ENCODE measurements at regions not wholly inside any gene's neighbourhood (a gene's known extent, or its start where the extent isn't known, plus 50 kb on each side); places are given as distances from the start of the nearest gene placed in this dataset.
"Not testable (repeated sequence)": the region's sequence is repeated elsewhere in the genome, so short reads cannot be mapped to it uniquely, and the experiment has no call there.

DNA sequence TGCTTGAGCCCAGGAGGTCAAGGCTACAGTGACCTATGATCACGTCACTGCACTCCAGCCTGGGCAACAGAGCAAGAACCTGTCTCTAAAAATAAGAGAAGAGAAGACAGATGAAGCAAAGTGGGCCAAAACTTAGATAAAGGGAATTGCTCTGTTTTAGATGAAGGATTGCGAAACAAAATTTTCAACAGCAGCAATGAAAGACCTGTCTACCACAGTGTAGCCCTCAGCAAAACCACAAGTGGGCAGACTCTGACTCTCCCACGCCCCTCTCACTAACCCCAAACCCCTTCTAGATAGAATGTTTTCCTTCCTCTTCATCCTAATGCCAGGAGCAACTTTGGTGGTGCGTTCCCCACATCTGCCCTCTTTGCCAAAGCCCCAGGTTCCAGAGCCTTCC lies 105.6 kb upstream of the ALDH3B2 start:
- no peak for DNase-seq (ENCODE audit: low spot score in 2 of 2)
- H3K27me3 ChIP-seq = no peaks in the 10 kb centered on the region
- intact Hi-C loops (cut with DNase I) = no loop called here
- no peaks in the 10 kb centered on the region for H3K9me3 ChIP-seq
- H3K27ac ChIP-seq = no peak overlapping the region
- no peaks in the 10 kb centered on the region for H3K36me3 ChIP-seq
- no peaks in the 10 kb centered on the region for H3K4me1 ChIP-seq
- H3K4me3 ChIP-seq = no peak overlapping the region
- TF ChIP-seq, protein P1, sequence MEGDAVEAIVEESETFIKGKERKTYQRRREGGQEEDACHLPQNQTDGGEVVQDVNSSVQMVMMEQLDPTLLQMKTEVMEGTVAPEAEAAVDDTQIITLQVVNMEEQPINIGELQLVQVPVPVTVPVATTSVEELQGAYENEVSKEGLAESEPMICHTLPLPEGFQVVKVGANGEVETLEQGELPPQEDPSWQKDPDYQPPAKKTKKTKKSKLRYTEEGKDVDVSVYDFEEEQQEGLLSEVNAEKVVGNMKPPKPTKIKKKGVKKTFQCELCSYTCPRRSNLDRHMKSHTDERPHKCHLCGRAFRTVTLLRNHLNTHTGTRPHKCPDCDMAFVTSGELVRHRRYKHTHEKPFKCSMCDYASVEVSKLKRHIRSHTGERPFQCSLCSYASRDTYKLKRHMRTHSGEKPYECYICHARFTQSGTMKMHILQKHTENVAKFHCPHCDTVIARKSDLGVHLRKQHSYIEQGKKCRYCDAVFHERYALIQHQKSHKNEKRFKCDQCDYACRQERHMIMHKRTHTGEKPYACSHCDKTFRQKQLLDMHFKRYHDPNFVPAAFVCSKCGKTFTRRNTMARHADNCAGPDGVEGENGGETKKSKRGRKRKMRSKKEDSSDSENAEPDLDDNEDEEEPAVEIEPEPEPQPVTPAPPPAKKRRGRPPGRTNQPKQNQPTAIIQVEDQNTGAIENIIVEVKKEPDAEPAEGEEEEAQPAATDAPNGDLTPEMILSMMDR (IDR thresholded peaks at IDR 0.05) = no peak

DNA sequence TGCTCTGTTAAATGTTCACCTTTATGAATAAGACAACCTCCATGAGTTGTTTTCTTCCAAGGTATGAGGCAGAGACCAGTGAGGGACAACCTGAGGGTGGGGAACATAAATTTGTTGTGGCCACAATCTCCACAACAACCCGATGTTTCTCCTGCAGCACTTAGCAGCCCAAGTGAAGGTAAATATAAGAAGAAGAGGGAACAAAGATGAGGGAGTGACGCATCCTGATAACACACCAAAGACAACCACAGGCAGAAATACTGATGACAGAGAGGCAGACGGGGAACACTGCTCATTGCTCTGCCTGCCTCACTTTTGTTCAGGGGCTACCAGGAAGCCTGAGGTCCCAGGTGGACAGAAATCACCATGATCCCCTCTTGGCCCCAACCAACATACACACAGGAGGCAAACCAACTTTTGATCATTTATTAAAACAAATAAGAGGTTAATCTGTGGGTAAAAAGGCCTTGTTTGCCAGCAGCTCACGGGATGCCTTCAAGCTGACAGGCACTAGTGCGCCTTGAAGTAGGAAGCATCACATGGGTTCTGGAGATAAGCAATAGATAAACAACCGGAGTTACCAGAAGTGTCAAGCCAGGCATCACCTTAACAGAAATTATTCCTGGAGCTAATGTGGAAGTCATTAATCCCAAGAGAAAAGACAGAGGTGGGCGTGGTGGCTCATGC lies 104.9 kb upstream of the ALDH3B2 start:
- H3K9me3 ChIP-seq; H3K36me3 ChIP-seq; H3K27ac ChIP-seq; H3K27me3 ChIP-seq; intact Hi-C loops (cut with DNase I); H3K4me3 ChIP-seq; DNase-seq (ENCODE audit: low spot score in 2 of 2); H3K4me1 ChIP-seq: not testable (repeated sequence)

DNA sequence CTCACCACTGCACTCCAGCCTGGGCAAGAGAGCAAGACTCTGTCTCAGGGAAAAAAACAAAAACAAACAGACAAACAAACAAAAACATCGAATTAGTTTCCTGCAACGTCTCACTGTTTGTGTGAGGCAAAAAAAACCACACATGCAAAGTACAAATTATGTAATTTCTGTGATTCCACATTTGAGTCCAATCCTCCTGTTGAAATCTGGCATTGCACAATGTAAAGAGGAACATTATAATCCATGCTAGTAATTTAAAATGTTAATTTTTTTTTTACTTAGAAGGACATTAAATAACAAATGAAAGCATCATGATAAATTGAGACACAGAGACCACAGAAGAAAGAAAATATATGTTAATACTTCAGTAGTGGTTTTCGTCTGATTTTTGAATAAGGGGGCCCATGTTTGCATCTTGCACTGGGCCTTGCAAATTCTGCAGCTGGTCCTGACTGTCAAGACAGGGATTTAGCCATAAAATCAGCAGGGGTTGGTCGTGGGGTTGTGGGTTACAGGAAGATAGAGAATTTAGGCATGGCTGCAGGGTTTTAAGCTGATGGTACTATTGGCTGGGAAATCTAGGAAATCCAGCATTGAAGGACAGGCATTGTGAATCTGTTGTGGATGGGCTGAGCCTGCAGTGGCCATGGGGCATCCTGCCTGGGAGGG lies 102.6 kb upstream of the ALDH3B2 start:
- no peaks in the 10 kb centered on the region for H3K36me3 ChIP-seq
- intact Hi-C loops (cut with DNase I) = no loop called here
- no peak overlapping the region for H3K27ac ChIP-seq
- no peak for DNase-seq (ENCODE audit: low spot score in 2 of 2)
- no peaks in the 10 kb centered on the region for H3K27me3 ChIP-seq
- no peak overlapping the region for H3K4me3 ChIP-seq
- H3K9me3 ChIP-seq = no peaks in the 10 kb centered on the region
- TF ChIP-seq, protein P1 (IDR thresholded peaks at IDR 0.05) = no peak
- no peaks in the 10 kb centered on the region for H3K4me1 ChIP-seq

DNA sequence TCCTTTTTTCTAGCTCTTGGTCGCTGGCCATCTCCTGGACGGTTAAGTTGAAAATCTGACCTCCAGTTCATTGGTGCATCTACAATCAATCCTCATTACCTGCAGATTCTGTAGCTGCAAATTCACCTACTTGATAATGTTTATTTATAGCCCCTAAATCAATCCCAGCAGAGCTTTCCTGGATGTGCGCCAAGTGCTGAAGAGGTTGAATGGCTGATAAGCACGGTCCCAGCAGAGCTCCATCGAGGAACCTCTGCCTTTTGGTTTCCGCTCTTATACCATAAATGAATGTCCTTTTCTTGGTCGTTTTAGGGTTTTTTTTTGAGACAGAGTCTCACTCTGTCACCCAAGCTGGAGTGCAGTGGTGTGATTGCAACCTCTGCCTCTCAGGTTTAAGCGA lies 99.8 kb upstream of the ALDH3B2 start:
- H3K9me3 ChIP-seq; DNase-seq (ENCODE audit: low spot score in 2 of 2); H3K4me1 ChIP-seq; H3K27me3 ChIP-seq; H3K36me3 ChIP-seq; intact Hi-C loops (cut with DNase I); H3K27ac ChIP-seq; H3K4me3 ChIP-seq: not testable (repeated sequence)

DNA sequence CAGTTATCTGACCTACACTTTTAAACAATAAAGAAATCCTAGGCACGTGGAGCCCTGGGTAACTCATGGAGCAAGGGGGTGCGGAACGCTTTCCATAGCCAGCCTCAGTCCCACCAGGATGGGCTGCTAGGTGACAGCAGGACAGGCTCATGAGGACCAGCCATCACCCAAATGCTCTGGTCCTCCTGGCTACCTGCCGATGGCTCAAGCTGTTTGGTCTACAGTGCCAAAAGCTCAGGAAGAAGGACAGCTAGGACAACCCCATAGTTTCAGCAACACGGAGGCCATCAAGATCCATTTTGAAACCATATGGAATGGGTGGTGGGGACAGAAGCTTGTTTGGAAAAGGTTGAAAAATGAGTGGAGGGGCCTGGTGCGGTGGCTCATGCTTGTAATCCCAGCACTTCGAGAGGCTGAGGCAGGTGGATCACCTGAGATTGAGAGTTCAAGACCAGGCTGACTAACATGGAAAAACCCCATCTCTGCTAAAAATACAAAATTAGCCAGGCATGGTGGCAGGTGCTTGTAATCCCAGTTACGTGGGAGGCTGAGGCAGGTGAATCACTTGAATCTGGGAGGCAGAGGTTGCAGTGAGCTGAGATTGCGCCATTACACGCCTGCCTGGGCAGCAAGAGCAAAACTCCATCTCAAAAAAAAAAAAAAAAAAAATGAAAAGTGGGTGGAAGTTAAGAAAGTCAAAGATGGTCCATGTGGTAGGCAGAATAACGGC lies 93.7 kb upstream of the ALDH3B2 start:
- H3K27ac ChIP-seq; H3K27me3 ChIP-seq; H3K36me3 ChIP-seq; H3K9me3 ChIP-seq; intact Hi-C loops (cut with DNase I); DNase-seq (ENCODE audit: low spot score in 2 of 2); H3K4me1 ChIP-seq; H3K4me3 ChIP-seq: not testable (repeated sequence)

DNA sequence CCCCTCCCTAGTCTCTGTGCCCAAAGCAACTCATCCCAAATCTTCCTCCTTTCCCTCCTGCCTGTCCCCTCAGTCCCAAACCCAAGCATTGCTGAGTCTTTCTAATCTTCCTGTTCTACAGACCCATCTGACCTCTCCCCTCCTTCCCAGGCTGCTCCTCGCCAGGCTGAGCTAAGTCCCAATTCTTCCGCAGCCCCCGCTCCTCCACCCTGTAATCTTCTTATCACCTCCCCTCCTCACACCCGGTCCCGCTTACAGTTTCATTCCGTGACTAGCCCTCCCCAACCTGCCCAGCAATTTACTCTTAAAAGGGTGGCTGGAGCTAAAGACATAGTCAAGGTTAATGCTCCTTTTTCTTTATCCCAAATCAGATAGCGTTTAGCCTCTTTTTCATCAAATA lies 86.8 kb upstream of the ALDH3B2 start:
- H3K4me3 ChIP-seq; H3K27ac ChIP-seq; intact Hi-C loops (cut with DNase I); H3K9me3 ChIP-seq; H3K4me1 ChIP-seq; DNase-seq (ENCODE audit: low spot score in 2 of 2); H3K27me3 ChIP-seq; H3K36me3 ChIP-seq: not testable (repeated sequence)

DNA sequence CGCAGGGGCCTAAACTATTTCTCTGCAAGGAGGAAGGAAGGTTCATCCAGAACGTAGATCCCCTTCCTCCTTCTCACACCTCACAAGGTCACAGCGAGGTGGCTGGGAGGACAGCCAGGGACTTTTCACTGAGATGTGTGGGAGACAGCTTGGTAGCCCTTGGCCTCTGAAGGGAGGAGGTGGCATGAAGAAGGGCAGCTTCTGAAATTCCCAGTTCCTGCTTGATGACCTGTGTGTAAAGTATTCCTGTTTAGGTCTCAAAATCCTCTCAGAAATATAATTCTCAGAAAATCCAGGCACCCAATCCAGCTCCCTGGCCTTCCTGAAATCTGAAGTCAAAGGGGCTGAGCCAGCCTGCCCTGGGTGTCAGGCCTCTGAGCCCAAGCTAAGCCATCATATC lies 84.9 kb upstream of the ALDH3B2 start:
- DNase-seq (ENCODE audit: low spot score in 2 of 2); H3K4me1 ChIP-seq; H3K27ac ChIP-seq; H3K36me3 ChIP-seq; H3K27me3 ChIP-seq; H3K4me3 ChIP-seq; H3K9me3 ChIP-seq; intact Hi-C loops (cut with DNase I): not testable (repeated sequence)

DNA sequence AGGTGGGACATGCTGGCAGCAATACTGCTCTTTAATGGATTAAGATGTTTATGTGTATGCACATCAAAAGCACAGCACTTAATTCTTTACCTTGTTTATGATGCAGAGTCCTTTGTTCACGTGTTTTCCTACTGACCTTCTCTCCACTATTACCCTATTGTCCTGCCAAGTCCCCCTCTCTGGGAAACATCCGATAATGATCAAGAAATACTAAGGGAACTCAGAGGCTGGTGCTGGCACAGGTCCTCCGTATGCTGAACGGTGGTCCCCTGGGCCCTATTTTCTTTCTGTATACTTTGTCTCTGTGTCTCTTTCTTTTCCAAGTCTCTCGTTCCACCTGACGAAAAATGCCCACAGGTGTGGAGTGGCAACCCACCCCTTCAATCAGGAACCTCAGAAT lies 84.0 kb upstream of the ALDH3B2 start:
- H3K4me1 ChIP-seq; intact Hi-C loops (cut with DNase I); DNase-seq (ENCODE audit: low spot score in 2 of 2); H3K4me3 ChIP-seq; H3K9me3 ChIP-seq; H3K27ac ChIP-seq; H3K27me3 ChIP-seq; H3K36me3 ChIP-seq: not testable (repeated sequence)

DNA sequence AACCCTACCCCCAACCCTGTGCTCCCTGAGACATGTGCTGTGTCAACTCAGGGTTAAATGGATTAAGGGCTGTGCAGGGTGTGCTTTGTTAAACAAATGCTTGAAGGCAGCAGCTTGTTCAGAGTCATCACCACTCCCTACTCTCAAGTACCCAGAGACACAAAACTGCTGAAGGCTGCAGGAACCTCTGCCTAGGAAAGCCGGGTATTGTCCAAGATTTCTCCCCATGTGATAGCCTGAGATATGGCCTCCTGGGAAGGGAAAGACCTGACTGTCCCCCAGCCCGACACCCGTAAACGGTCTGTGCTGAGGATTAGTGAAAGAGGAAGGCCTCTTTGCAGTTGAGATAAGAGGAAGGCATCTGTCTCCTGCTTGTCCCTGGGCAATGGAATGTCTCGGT lies 83.6 kb upstream of the ALDH3B2 start:
- H3K27ac ChIP-seq; H3K9me3 ChIP-seq; DNase-seq (ENCODE audit: low spot score in 2 of 2); H3K27me3 ChIP-seq; H3K4me1 ChIP-seq; H3K36me3 ChIP-seq; H3K4me3 ChIP-seq; intact Hi-C loops (cut with DNase I): not testable (repeated sequence)

DNA sequence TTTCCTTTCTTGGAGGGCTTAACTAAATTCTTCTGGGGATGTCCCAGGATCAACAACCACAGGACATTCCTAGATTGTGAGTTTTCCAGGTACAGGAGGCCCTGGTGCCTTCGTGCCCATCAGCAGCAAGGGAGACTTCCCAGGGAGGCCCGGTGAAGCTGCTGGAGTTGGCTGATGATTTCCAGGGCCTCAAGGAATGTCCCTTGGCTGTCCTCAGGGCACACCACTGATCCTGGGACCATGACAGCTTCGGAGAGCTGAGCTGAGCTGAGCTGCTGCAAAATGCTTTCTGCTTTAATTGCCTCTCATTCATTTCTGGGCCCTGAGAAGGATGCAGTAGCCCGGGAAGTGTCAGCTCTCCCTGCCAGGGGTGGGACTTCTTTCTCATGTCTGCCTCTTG lies 79.4 kb upstream of the ALDH3B2 start:
- H3K4me3 ChIP-seq; H3K27me3 ChIP-seq; H3K27ac ChIP-seq; H3K4me1 ChIP-seq; DNase-seq (ENCODE audit: low spot score in 2 of 2); H3K36me3 ChIP-seq; intact Hi-C loops (cut with DNase I); H3K9me3 ChIP-seq: not testable (repeated sequence)

Data from ascending aorta (tissue), 2 donors.